ENCODE measurements at regions not wholly inside any gene's neighbourhood (a gene's known extent, or its start where the extent isn't known, plus 50 kb on each side); places are given as distances from the start of the nearest gene placed in this dataset.

- no peak for TF ChIP-seq POLR2A (IDR thresholded peaks at IDR 0.05; ENCODE audit: low read depth, low read length)
- TF ChIP-seq POLR2AphosphoS5 (IDR thresholded peaks at IDR 0.05; ENCODE audit: low read depth, low read length) = no peak
- no peak for TF ChIP-seq SPI1 (IDR thresholded peaks at IDR 0.05; ENCODE audit: low read depth, low read length)
- TF ChIP-seq TAF1 (IDR thresholded peaks at IDR 0.05; ENCODE audit: low read depth, low read length) = no peak
Measured at GRCh38 chr7:131897790-131898165, 341.4 kb upstream of the PODXL start.
